Panc1 (cell line): ENCODE measurements at regions not wholly inside any gene's neighbourhood (a gene's known extent, or its start where the extent isn't known, plus 50 kb on each side); places are given as distances from the start of the nearest gene placed in this dataset.

Experiments
- POLR2AphosphoS5 ChIP-seq: IDR thresholded peaks from 2 replicates; pipeline ENCODE4 v1.6.1; 2012; ENCODE audit warnings: mild to moderate bottlenecking, low read depth, low read length, moderate library complexity
- SIN3A ChIP-seq: IDR thresholded peaks from 2 replicates; pipeline ENCODE4 v1.6.1; 2012; ENCODE audit warnings: low read depth, mild to moderate bottlenecking, low read length, moderate library complexity, borderline replicate concordance; ENCODE audit not compliant: insufficient read depth
- TF ChIP-seq, protein P1 (sequence below): fragments of 450-650 bp; IDR thresholded peaks from 2 replicates; pipeline ENCODE4 v1.5.1; 2017; ENCODE audit warnings: mild to moderate bottlenecking
- TF ChIP-seq, protein P2 (sequence below), 2 experiments: IDR thresholded peaks; 2 replicates each; pipeline ENCODE4 v1.6.1; 2011 to 2012; ENCODE audit warnings: low read depth in 2 of 2, control low read depth in 1 of 2, low read length in 1 of 2, mild to moderate bottlenecking in 1 of 2, moderate library complexity in 1 of 2; ENCODE audit not compliant: insufficient read depth in 1 of 2

DNA sequence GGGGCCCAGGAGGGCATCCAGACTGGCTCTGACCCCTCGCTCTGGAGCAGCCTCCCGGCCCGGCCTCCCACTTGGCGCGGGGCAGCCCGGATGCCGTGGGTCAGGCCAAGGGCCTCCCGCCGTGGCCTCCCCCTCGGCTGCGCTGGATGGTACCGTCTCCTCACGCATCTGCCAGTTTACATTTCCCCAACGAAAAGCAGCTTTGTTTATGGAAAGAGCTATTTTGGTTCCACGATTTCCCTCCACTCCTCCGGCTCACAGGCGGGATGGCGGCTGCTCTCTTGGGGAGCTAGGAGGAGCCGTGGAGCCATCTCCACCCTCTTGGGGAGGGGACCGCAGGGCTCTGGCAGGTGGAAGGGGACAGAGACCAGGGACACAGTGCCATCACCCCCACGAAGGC is 93.2 kb upstream of the MYL10 start:
- TF ChIP-seq, protein P1, sequence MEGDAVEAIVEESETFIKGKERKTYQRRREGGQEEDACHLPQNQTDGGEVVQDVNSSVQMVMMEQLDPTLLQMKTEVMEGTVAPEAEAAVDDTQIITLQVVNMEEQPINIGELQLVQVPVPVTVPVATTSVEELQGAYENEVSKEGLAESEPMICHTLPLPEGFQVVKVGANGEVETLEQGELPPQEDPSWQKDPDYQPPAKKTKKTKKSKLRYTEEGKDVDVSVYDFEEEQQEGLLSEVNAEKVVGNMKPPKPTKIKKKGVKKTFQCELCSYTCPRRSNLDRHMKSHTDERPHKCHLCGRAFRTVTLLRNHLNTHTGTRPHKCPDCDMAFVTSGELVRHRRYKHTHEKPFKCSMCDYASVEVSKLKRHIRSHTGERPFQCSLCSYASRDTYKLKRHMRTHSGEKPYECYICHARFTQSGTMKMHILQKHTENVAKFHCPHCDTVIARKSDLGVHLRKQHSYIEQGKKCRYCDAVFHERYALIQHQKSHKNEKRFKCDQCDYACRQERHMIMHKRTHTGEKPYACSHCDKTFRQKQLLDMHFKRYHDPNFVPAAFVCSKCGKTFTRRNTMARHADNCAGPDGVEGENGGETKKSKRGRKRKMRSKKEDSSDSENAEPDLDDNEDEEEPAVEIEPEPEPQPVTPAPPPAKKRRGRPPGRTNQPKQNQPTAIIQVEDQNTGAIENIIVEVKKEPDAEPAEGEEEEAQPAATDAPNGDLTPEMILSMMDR: no peak
- TF ChIP-seq POLR2AphosphoS5 (no peak), SIN3A (no peak)
- TF ChIP-seq, protein P2, sequence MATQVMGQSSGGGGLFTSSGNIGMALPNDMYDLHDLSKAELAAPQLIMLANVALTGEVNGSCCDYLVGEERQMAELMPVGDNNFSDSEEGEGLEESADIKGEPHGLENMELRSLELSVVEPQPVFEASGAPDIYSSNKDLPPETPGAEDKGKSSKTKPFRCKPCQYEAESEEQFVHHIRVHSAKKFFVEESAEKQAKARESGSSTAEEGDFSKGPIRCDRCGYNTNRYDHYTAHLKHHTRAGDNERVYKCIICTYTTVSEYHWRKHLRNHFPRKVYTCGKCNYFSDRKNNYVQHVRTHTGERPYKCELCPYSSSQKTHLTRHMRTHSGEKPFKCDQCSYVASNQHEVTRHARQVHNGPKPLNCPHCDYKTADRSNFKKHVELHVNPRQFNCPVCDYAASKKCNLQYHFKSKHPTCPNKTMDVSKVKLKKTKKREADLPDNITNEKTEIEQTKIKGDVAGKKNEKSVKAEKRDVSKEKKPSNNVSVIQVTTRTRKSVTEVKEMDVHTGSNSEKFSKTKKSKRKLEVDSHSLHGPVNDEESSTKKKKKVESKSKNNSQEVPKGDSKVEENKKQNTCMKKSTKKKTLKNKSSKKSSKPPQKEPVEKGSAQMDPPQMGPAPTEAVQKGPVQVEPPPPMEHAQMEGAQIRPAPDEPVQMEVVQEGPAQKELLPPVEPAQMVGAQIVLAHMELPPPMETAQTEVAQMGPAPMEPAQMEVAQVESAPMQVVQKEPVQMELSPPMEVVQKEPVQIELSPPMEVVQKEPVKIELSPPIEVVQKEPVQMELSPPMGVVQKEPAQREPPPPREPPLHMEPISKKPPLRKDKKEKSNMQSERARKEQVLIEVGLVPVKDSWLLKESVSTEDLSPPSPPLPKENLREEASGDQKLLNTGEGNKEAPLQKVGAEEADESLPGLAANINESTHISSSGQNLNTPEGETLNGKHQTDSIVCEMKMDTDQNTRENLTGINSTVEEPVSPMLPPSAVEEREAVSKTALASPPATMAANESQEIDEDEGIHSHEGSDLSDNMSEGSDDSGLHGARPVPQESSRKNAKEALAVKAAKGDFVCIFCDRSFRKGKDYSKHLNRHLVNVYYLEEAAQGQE (IDR thresholded peaks at IDR 0.05; ENCODE audit: insufficient read depth in 1 of 2, low read depth in 2 of 2, low read length in 1 of 2): no peak
